Endothelial cell (in vitro differentiated cells): ENCODE measurements at regions not wholly inside any gene's neighbourhood (a gene's known extent, or its start where the extent isn't known, plus 50 kb on each side); places are given as distances from the start of the nearest gene placed in this dataset.

Experiments used
- DNase-seq: peaks from one replicate; pipeline ENCODE4 v3.0.0; 2021; ENCODE audit warnings: low spot score
- H3K27ac Mint-ChIP-seq: one replicate; pipeline ENCODE4 v1.8.0; 2021; ENCODE audit warnings: mixed read lengths, inconsistent platforms; ENCODE audit not compliant: unreplicated experiment
- H3K27me3 Mint-ChIP-seq: one replicate; pipeline ENCODE4 v1.8.0; 2021; ENCODE audit warnings: mild to moderate bottlenecking, moderate library complexity, mixed read lengths, inconsistent platforms; ENCODE audit not compliant: unreplicated experiment
- H3K36me3 Mint-ChIP-seq: one replicate; pipeline ENCODE4 v1.8.0; 2021; ENCODE audit warnings: mild to moderate bottlenecking, low read depth, mixed read lengths, inconsistent platforms; ENCODE audit not compliant: unreplicated experiment
- H3K4me1 Mint-ChIP-seq: one replicate; pipeline ENCODE4 v1.8.0; 2021; ENCODE audit warnings: mild to moderate bottlenecking, mixed read lengths, inconsistent platforms; ENCODE audit not compliant: unreplicated experiment
- H3K4me3 Mint-ChIP-seq: one replicate; pipeline ENCODE4 v1.8.0; 2021; ENCODE audit warnings: mild to moderate bottlenecking, mixed read lengths, inconsistent platforms; ENCODE audit not compliant: unreplicated experiment
- H3K9me3 Mint-ChIP-seq: one replicate; pipeline ENCODE4 v1.8.0; 2021; ENCODE audit warnings: mixed read lengths, inconsistent platforms; ENCODE audit not compliant: unreplicated experiment
- TF ChIP-seq, protein P1 (sequence below): fragments of 200-600 bp; sonication (generic); IDR thresholded peaks from one replicate; pipeline ENCODE4 v1.5.0; 2021; ENCODE audit warnings: antibody characterized with exemption; ENCODE audit not compliant: unreplicated experiment

DNA sequence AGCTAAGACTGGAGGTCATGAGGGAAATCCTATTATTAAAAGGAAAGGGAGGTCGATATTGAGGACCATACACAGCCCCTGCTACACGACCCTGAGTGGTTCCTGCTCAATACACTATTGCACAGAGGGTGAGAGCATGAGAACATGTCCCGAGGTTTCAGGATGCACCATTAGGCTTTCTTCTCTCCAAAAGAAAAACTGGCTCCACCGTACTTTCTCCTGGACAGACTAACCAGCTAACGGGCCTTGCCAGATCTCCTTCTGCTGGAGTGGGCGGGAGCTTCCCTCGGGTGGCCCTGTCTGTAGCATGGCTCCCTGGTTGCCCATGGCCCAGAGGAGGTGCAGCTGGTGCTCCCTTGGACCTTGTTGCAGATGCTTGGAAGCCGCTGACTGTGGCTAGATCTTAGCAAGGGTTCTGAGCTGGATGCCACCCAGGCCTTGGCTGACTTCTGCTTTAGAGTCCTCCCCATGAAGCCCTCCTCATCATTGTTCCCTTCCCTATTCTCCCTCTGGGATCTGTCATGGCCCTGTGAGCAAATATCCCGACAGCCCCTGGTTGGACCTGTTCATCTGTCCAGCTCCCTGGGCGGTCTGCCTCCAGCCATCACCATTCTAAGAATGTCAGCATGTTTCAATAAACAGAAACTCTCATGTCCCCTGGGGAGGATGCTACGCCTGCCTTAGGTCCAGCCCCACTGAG, 52.9 kb upstream of the SHH start:
- no peak overlapping the region for H3K27ac Mint-ChIP-seq
- no peaks in the 10 kb centered on the region for H3K36me3 Mint-ChIP-seq
- TF ChIP-seq, protein P1, sequence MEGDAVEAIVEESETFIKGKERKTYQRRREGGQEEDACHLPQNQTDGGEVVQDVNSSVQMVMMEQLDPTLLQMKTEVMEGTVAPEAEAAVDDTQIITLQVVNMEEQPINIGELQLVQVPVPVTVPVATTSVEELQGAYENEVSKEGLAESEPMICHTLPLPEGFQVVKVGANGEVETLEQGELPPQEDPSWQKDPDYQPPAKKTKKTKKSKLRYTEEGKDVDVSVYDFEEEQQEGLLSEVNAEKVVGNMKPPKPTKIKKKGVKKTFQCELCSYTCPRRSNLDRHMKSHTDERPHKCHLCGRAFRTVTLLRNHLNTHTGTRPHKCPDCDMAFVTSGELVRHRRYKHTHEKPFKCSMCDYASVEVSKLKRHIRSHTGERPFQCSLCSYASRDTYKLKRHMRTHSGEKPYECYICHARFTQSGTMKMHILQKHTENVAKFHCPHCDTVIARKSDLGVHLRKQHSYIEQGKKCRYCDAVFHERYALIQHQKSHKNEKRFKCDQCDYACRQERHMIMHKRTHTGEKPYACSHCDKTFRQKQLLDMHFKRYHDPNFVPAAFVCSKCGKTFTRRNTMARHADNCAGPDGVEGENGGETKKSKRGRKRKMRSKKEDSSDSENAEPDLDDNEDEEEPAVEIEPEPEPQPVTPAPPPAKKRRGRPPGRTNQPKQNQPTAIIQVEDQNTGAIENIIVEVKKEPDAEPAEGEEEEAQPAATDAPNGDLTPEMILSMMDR, result no peak
- no peaks in the 10 kb centered on the region for H3K4me1 Mint-ChIP-seq
- no peak for DNase-seq
- H3K4me3 Mint-ChIP-seq, result no peak overlapping the region
- H3K9me3 Mint-ChIP-seq, result no peaks in the 10 kb centered on the region
- peaks cover 2% of the 10 kb centered on the region for H3K27me3 Mint-ChIP-seq

DNA sequence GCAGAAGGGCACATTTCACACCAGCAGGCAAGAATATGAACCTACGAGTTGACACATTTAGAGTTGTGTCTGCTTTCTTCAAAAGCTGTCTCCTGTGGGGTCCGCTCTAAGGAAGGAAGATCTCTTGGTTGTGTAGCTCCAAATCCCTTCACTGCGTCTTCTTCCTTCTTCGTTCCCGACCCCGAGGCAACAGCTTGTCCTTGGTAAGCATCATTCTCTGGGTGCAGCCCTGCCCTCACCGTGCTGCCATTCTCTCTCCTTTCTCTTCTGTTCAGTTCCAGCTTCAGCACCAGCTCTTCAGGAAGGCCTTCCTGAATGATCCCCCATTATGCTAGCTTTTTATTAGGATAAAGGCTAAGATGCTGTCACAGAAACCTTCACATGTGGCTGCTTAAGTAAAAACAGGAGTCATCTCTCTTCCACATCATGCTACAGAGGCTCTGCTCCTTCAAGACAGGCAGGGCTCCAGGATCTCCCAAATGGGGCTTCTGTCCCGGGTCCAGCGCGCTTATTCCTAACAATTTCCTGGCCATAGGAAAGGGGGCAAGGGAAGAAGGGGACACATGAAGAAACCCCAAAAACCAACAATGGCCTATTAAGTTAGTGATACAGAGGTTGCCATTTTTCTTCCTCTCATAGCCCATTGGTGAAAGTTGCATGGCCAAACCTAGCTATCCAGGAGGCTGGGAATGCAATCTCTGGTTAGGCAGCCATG, 52.2 kb upstream of the SHH start:
- Mint-ChIP-seq H3K9me3 (no peaks in the 10 kb centered on the region), H3K4me3 (no peak overlapping the region), H3K36me3 (no peaks in the 10 kb centered on the region), H3K4me1 (no peaks in the 10 kb centered on the region), H3K27ac (no peak overlapping the region), H3K27me3 (peaks cover 2% of the 10 kb centered on the region)
- TF ChIP-seq, protein P1, result no peak
- no peak for DNase-seq

DNA sequence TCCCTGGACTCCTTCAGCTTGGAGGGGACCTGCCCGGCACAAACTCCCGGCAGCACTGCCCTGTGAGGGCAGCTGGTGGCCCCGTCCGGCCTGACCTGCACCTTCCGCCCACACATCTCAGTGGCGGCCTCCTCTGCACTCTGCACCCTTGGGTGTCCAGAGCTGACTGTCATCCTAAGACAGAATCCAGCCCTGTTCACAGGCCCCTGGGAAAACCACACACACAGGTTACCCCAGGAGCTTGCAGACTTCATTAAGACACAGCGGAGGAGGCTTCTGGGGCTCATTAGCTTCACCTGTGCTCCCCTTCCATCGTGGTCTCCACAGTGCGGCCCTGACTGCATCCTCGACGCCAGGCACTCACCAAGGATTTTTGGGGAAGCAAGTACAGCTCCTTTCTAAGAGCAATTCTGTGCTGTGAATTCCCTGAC, 51.5 kb upstream of the SHH start:
- no peaks in the 10 kb centered on the region for H3K9me3 Mint-ChIP-seq

DNA sequence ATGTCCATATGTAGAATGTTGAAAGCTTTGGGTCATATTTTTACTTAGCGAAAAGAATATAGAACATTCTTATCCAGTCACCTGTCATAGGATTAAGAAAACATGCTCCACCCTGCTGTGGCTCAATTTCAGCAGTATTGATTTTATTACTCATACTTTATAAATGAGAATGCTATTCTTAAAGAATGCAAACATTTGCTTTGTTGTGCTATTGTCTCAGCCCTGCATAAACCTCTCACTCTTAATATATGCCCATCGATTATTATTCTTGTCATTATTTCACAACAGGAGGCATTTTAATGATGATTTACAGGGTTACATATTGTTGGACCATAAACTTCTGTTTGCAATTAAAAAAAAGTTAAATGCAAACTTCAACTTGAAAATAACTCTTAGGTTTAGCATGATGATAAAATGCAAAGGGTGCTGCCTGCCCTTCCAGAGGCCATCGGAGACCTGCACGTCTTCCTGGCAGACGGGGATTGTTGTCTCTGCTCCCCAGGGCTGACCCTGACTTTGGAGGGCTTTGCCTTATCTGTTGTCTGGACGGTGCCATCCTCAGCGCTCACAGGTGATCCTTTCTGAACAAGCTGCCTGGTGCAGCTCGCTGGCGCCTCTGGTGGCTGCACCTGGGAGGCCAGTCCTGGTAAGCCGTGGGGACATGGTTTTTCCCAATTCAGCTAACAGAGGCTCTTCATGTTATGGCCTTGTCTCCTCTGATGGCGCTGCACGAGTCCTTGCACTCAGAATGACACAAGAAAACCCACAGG, 50.0 kb upstream of the SHH start:
- H3K27me3 Mint-ChIP-seq, result peaks cover 2% of the 10 kb centered on the region
- TF ChIP-seq, protein P1, result no peak
- no peak for DNase-seq
- H3K27ac Mint-ChIP-seq, result no peak overlapping the region
- no peaks in the 10 kb centered on the region for H3K36me3 Mint-ChIP-seq
- H3K4me1 Mint-ChIP-seq, result no peaks in the 10 kb centered on the region
- H3K4me3 Mint-ChIP-seq, result no peak overlapping the region
- H3K9me3 Mint-ChIP-seq, result no peaks in the 10 kb centered on the region

More for the DNA sequence above, 51.5 kb upstream of the SHH start:
- Mint-ChIP-seq H3K4me3 (no peak overlapping the region), H3K36me3 (no peaks in the 10 kb centered on the region), H3K27ac (no peak overlapping the region), H3K27me3 (peaks cover 2% of the 10 kb centered on the region), H3K4me1 (no peaks in the 10 kb centered on the region)
- no peak for DNase-seq
- TF ChIP-seq, protein P1, result no peak
